ENCODE measurements at regions not wholly inside any gene's neighbourhood (a gene's known extent, or its start where the extent isn't known, plus 50 kb on each side); places are given as distances from the start of the nearest gene placed in this dataset.

DNA sequence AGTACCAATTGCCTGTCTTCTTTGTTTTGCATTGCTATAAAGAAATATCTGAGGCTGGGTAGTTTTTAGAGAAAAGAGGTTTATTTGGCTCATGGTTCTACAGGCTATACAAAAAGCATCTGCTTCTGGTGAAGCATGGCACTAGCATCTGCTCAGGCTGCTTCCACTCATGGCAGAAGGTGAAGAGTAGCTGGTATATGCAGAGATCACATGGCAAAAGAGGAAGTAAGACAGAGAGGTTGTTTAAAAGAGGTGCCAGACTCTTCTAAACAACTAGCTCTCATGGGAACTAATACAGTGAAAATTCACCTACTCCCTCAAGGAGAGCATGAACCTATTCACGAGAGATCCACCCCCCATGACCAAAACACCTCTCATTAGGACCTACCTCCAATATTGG is 56.7 kb upstream of the GUCA2B start:
- DNase-seq = no peak

DNA sequence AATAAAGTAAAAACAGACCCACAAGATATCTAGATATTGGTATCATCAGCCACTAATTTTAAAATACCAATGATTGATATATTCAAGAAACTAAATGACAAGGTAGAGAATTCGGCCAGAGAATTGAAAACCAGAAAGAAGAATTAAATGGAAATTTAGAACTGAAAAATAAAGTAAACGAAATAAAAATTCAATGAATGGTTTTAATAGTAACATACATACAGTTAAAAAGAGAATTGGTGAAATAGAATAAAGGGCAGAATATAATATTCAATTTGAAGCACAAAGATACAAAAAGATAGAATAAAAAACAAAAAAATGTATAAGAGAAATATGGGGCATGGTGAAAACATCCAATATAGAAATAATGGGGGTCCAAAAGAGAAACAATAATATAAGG is 64.0 kb upstream of the GUCA2B start:
- no peak for DNase-seq

DNA sequence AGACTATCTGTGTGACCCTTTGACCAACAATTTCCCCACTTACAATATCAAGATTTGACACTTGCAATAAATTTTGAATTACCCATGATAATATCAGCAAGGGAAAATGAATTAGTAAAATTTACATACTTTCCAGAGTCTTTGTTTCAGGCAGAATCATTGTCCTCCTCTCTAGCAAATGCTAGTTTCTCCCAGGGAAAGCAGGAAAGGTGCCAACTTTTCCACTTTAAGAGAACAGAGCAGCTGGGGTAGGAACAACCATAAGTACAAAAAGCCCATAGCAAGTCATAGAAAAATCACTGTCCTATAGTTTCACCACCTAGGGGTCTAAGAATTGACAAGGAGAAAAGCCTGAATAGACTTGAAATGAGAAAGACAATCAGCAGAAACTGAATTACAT is 67.1 kb upstream of the GUCA2B start:
- DNase-seq = no peak

DNA sequence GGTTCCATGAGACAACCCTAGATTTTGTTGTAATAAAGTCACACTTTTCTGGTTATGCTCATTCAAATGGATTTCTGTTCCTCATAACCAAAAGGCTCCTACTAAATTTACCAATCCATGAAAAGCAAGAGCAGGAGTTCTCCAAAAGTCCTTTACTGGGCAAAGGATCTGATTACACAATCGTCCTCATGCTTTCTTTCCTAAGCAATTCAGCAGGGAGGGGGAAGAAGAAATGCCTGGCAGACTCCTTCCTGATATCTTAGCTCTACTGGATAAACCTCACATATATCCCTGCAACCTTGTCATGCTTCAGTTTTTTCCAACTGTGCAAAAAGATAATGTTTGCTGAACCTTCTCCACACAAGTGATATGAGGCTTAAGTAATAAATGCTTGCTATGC is 67.6 kb upstream of the GUCA2B start:
- no peak for DNase-seq

DNA sequence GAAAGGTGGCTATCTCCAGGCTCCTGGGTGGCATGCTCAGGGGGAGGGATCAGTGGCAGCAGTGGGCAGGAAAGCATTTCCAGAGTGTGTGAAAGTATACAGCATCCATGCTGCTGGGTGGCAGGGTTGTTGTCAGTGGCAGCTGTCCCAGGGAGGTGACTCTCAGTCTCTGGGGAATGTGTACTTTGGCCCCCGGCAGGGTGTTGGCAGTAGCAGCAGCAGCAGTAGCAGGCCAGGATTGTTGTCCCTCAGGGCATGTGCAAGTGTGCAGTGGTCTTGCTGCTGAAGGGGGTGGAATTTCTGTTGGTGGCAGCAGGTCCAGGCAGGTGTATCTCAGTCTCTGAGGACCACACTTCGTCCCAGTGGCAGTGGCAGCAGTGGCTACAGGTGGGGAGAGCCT is 71.7 kb upstream of the GUCA2B start:
- DNase-seq = no peak

DNA sequence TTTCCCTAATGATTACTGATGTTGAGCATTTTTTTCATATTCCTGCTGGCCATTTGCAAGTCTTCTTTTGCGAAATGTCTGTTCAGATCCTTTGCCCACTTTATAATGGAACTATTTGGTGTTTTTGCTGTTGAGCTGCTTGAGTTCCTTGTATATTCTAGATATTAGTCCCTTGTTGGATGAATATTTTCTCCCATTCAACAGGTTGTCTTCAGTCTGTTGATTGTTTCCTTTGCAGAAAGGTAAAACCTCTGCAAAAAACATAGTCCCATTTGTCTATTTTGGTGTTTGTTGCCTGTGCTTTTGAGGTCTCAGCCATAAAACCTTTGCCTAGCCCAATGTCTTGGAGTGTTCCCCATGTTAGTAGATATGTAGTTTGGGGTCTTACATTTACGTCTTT is 78.0 kb upstream of the GUCA2B start:
- no peak for DNase-seq

DNA sequence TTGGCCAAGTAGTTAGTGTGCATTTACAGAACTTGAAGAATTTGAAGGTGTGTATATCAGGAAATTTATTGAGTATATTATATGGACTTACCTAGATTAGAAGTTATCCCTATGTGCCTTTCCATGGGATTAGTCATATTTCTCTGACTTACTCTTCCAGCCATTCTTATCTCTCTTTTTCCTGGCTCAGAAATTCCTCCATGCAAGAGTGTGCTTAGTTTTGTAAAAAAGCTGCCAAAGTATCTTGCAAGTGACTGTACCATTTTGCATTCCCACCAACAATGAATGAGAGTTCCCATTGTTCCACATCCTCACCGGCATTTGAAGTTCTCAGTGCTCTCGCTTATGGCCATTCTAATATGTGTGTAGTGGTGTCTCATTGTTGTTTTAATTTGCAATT is 82.2 kb upstream of the GUCA2B start:
- DNase-seq = no peak

DNA sequence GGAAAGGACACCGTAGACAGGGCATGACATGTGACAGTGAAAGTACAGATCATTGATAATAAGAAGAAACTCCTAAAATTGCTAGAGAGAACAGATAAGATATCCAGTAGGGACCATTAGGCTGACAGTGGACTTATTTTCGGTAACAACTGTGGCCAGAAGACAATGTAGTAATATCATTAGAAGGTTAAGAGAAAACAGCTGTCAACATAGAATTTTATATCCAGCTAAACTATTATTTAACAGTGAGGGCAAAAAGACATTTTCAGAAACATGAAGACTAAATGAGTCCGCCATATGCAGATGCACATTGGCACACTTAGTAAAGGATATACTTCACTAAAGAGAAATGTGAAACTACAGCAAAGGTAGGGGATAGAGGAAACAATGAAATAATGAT is 95.4 kb upstream of the GUCA2B start:
- no peak for DNase-seq

DNA sequence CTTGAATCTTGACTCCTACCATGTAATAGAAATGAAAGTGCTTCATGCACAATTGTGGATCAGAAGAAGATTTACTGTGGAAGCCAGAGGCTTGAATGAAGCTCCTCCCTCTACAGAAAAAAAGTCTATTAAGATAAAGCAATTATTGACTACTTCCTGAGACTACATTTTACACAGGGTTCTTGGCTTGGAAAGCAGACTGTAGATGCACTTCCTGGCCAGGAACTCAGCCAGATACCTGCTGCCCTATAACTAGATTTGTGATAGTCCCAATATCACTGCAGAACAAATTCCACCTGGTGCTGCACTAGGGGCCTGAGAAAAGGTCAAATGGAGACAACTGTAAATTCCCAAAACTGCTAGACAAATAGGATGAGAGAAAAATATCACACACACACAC is 96.8 kb upstream of the GUCA2B start:
- no peak for DNase-seq

DNA sequence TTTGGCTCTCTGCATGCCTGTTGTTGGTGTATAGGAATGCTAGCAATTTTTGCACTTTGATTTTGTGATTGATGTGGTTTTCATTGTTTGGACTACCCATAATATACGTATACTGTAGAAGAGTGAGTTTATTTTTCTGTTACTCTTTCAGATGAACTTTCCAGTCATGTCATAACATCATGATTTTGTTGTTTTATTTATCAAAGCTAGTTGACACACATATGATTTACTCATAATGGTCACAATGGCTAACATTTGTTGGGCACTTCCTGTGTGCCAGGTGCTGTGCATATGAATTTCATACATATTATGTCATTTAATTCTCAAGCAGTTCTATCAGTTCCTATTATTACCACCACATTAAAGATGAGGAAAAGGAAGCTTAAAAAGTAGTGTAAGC is 98.1 kb upstream of the GUCA2B start:
- no peak for DNase-seq

DNA sequence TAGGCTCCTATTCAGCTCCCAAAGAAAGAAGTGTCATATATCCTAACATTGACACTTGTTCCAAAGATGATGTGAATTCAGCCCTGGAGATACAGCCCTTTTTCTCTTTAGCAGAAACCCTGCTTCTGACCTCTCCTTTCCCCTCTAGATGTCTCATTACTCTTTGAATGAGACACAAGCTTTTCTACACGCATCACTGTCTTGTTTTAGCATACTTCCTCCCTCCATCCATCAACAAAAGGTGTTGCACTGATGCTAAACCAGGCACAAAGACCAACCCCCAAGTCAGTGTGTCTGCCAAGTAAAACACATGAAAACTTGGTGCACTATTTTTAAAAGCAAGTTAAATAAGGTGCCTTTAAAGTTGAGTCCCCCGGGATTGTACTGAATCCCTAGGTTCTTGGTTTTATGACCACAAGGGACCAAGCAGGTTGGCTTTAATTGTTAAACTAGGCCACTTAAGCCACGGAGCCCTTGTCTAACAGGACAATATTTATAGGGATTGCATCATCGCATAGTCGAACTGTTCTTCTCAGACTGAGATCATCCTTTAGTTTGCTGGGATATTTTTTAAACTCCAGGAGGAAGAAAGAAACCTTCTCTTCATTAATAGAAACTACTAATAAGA is 101.0 kb upstream of the GUCA2B start:
- no peak for DNase-seq

DNA sequence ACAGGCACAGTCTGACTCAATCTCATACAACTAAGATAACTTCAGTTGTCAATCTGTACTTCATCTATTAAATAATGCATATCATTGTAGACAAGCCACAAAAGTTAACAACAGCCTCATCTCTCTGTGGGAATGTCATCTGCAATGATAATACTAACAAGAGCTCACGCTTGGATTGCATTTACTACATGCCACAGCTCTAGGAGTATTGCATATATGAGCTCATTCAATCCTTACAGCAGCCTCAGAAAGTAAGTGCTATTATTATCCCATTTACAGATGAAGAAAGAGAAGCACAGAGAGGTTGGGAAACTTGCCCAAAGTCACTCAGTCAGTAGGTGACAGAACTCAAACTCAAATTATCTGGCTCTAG is 105.7 kb upstream of the GUCA2B start:
- no peak for DNase-seq

DNA sequence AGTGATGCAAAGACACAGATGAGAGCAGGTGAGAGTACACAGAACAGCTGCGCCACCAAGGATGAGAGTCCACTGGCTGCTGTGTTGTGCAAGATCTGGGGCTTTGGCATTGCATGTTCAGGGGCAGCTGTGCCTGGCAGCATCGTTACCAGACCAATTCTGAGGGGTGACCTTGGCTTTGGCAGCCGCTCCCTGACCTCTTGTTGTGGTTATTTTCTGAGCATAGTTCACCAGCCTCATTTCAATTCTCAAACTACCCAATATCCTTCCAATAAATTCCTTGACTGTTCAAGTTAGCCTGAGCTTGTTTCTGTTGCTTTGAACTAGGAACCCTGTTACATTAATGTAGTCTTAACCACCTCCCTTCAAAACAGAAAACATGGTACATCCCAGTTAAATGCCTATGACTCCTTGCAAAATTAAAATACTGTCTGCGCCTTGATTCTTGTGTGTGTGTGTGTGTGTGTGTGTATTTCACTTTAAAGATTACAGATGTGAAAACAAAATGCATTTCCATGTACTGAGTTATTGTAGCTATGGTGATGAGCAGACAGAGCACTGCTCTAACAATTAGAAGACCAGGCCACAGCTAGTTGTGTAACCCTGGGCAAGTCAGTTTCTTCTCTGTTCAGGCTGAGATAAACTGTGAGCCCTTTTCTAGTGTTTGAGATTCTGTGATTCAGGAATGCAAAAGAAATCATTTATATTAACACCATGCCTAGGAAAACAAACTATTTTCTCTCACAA is 106.3 kb upstream of the GUCA2B start:
- DNase-seq = no peak

DNA sequence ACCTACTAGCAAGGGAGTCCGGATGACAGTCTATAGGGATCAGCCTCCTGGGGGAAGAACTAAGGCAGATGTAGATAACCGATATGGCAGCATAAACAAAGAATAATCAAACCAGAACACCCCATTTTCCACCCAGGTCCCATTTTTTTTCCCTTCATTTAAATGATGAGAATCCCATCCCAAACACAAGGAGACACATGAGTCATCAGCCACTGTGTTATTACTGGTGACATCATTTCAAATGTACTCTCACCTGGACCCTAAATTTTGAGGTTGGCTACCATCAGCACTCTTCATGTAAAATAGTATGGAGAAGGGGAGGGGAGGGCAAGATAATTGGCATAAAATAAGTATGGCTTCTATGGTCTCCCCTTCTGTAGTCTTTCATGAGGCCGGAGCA is 108.9 kb upstream of the GUCA2B start:
- DNase-seq = no peak

DNA sequence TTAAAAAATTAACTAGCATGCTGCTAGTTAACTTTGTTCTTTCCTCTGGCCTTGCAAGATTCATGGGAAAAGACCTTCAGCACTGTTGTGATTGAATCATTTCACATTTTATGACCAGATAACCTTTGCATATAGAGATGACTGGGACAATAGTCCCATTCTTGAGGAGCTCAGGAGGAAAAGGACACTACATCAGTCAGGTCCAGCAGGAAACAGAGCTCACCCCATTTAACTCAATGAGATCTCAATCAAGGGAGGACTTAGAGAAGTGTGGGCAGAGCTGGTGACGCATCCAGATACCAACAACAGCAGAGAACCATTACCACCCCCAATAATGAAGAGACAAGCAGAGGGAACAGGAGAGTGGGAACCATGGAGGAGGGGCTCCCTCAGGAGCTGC is 109.4 kb upstream of the GUCA2B start:
- DNase-seq = no peak

DNA sequence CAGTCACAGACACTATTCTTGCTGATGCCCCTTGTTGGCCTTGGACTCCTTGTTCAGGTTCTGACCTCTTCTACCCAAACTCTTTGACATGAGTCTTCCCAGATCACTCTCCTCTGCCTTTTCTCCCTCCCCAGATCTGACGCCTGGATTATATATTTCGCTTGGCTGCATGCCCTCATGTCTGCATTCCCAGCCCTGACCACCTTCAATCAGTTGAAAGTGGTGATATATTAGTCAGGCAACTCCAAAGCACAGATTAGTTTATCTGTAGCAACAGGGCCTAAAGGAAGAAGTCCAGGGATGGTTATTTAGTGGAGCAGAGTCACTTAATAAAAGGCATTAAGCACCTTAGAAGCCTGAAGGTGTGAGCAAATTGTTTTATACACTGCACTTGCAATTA is 110.0 kb upstream of the GUCA2B start:
- DNase-seq = no peak

DNA sequence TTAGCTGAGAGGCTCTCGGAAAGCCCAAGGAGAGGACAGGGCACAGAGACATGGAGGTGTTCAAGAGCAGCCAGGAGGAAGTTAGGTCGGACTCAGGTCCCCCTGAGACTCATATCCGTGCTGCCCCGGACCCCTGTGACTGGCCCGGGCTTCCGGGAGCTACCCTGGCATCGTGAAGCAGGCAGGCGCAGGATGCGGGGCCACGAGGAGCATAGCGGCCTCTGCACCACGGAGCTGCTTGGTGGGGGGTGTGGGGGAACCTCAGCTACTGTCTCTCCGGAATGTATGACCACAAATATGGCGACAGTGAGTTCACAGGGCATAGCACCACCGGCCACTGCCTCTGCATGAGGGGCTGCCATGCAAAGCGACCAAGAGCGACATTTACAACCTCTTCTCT is 112.2 kb upstream of the GUCA2B start:
- no peak for DNase-seq

DNA sequence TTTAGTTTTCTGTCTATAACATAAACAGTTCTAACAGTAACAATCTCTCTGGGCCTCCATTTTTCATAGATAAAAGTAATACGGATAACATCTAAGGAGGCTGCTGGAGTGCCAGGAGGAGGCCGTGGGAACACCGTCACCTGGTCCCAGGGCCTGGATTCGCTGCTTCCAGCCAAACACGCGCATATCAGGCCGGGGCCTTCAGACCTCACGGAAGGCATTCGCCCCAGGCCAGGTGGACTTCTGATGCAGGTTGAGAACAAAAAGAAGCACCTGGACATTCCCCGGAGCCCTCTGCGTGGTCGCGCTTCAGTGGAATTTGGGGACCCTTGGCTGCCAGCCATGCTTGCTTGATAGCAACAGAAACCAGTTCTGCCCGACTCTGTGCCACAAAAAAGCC is 113.1 kb upstream of the GUCA2B start:
- no peak for DNase-seq

DNA sequence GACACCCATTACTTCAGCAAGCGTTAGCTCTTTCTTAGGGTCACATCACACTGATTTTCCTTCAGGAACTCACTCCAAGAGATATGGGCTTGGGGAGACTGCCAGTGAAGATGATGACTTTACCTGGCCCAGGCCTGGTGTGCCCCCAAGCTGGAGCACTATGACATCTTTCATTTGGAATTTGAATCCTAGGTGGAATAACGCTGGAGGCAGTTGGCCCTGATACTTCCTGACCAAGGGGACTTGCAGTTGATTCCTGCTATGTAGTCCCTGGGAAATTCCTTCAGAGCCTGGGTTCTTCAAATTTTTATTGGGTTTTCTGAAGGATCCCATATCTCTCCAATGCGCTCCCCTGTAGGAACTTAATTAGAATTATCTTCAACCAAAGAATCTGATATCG is 114.9 kb upstream of the GUCA2B start:
- no peak for DNase-seq

DNA sequence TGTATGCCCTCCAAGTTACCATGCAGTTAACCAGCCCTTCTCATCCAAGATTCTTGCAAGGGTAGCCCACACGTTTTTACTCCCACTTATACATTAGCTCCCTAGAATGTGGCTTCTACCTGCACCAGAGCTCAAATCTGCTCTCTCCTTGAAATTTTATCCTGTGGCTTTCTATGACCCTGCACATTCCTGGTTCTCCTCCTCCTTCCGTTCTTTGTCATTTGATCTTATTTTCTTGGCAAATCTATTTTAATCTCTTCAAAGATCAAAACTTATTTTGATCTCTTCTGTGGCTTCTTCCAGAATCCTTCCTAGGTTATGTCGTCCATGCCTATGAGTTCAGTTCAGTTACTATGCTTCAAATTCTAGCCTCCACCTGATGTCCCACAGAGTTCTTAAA is 115.6 kb upstream of the GUCA2B start:
- no peak for DNase-seq

DNA sequence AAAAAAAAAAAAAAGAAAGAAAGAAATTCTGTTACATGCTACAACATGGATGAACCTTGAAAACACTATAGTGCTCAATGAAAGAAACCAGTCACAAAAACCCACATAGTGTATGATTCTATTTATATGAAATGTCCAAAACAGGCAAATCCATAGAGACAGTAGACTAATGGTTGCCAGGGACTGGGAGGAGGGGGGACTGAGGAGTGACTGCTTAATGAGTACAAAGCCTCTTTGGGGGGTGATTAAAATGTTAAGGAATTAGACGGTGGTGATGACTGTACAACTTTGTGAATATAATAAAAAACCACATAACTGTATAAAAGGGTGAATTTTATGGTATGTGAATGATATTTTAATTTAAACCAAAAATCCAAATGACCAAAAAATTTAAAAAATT is 116.0 kb upstream of the GUCA2B start:
- no peak for DNase-seq

DNA sequence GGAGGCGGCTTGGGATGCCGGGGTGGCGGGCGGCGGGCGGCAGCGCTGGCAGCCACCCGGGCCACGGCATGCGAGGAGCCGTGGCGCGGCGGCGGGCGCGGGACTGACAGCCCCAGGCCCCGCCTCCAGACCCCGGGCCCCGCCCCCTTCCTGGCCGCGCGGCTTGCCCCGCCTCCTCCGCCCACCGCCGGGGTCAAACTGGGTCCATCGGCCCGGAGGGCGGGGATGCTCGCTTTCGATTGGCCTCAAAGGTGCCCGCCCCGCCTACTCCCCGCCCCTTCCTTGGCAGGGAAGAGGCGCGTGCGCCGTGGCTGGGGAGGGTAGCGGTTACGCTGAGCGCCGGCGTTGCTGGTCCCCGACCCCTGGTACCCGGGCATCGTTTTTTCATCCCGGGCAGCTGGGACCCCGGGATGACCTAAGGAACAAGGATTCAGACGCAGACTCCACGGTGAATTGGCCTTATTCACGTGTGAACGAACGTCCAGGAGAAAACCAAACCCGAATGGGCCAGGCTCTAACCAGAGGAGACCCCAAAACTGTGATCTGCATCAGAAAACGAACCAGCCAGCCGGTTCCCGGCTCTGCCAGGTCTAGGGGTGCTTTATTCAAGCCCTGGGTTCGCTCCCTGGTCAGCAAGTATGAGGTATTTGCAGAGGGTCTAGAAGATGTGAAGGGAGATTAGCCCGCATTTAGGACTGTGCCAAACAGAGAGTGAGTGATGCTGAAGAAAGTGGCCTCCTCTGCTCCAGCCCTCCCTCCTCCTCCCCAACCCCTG is 117.2 kb upstream of the GUCA2B start:
- peak; percentile 94 for DNase-seq

DNA sequence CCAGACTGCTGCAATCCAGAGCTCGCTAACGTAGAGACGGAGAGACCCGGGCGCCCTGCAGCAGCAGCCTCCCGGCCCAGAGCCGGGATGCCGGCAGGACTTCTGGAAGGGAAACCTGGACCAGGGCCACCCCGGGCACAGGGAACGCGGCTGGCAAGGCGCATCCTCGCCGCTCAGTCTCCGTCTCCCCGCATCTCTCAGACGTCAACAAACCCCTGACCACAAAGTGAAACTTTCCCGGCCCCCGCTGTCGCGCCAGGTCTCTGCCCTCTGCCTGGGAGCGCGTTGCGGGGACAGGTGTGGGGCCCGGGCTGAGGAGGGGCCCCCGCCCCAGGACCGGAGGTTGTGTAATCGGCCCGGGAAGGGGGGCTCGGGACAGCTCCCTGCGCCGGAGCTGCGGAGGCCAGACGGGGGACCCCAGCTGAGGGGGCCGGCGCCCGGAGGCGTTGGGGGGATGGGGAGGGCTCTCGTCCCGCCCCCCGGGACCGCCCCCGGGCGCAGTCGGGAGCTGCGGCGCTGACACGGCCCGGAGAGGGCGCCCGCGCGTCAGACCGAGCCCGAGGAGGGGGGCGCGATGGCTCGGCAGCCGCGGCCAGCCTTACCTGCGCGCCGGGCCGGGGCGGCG is 116.6 kb upstream of the HIVEP3 start:
- DNase-seq = peak; percentile 56
